SK-N-SH (cell line): ENCODE measurements at regions not wholly inside any gene's neighbourhood (a gene's known extent, or its start where the extent isn't known, plus 50 kb on each side); places are given as distances from the start of the nearest gene placed in this dataset.

ENCODE experiments used
- CTCF ChIA-PET: fragments of 300-600, 350-600 bp; formaldehyde crosslinking; extraction: SDS; loops from one replicate; lab custom pipeline; 2021; lab: Yijun Ruan, JAX
- POLR2A ChIA-PET: fragments of 350-600 bp; sonication (Branson Sonifier 250); formaldehyde crosslinking; extraction: SDS; loops from one replicate; lab custom pipeline; 2020; ENCODE audit warnings: antibody characterized with exemption, inconsistent platforms; lab: Yijun Ruan, JAX
- DNase-seq: peaks from one replicate; pipeline ENCODE4 v3.0.0; 2012
- H2AFZ ChIP-seq: fragments of 200-600 bp; sonication (generic); 2 replicates; pipeline ENCODE4 v1.8.1; 2016; ENCODE audit warnings: antibody characterized with exemption, mild to moderate bottlenecking, low read depth
- H3F3A ChIP-seq: fragments of 200-600 bp; sonication (generic); replicated peaks from 2 replicates; pipeline ENCODE3; 2016; ENCODE audit warnings: antibody characterized with exemption, mild to moderate bottlenecking; ENCODE audit not compliant: insufficient read depth
- H3K27ac ChIP-seq, 2 experiments: fragments of 200-500 bp in 1 of 2; fragments of 200-600 bp in 1 of 2; sonication (Bioruptor generic) in 1 of 2; sonication (generic), shearing (Covaris generic) in 1 of 2; 2 replicates each; pipeline versions ENCODE4 v1.5.1 to v1.6.1; 2014 to 2016; ENCODE audit warnings: low read depth in 2 of 2, inconsistent platforms in 1 of 2, low read length in 1 of 2, mild to moderate bottlenecking in 1 of 2, mixed read lengths in 1 of 2
- H3K27me3 ChIP-seq: fragments of 200-600 bp; sonication (generic), shearing (Covaris generic); 2 replicates; pipeline ENCODE4 v1.6.1; 2016; ENCODE audit warnings: mixed run types; ENCODE audit not compliant: insufficient read depth
- H3K36me3 ChIP-seq, 2 experiments: fragments of 200-500 bp in 1 of 2; fragments of 200-600 bp in 1 of 2; sonication (Bioruptor generic) in 1 of 2; sonication (generic) in 1 of 2; replicated peaks in 1 of 2; 2 replicates each; pipeline versions ENCODE3 to v1.5.1; 2014 to 2016; ENCODE audit warnings: low read length in 1 of 2, mild to moderate bottlenecking in 1 of 2; ENCODE audit not compliant: insufficient read depth in 2 of 2, control insufficient read depth in 1 of 2
- H3K4me1 ChIP-seq, 2 experiments: fragments of 200-500 bp in 1 of 2; fragments of 200-600 bp in 1 of 2; sonication (Bioruptor generic) in 1 of 2; sonication (generic), shearing (Covaris generic) in 1 of 2; 2 replicates each; pipeline versions ENCODE4 v1.5.1 to v1.6.1; 2014 to 2016; ENCODE audit warnings: low read depth in 1 of 2, low read length in 1 of 2, mixed run types in 1 of 2; ENCODE audit not compliant: insufficient read depth in 2 of 2, control insufficient read depth in 1 of 2
- H3K4me2 ChIP-seq: fragments of 200-600 bp; sonication (generic), shearing (Covaris generic); 2 replicates; pipeline ENCODE4 v1.6.1; 2017; ENCODE audit warnings: mixed run types
- H3K4me3 ChIP-seq, 2 experiments: fragments of 200-500 bp in 1 of 2; fragments of 200-600 bp in 1 of 2; sonication (Bioruptor generic) in 1 of 2; sonication (generic), shearing (Covaris generic) in 1 of 2; 2 replicates each; pipeline versions ENCODE4 v1.5.1 to v1.8.1; 2014 to 2016; ENCODE audit warnings: low read depth in 2 of 2, inconsistent platforms in 1 of 2, low read length in 1 of 2, mild to moderate bottlenecking in 1 of 2, mixed read lengths in 1 of 2, moderate library complexity in 1 of 2
- H3K79me2 ChIP-seq: fragments of 200-600 bp; sonication (generic); 2 replicates; pipeline ENCODE4 v1.8.1; 2017; ENCODE audit warnings: mild to moderate bottlenecking; ENCODE audit not compliant: insufficient read depth
- H3K9ac ChIP-seq: fragments of 200-600 bp; sonication (generic); 2 replicates; pipeline ENCODE4 v1.6.1; 2017; ENCODE audit warnings: mixed run types
- H3K9me2 ChIP-seq: fragments of 200-600 bp; sonication (generic); 2 replicates; pipeline ENCODE4 v1.6.1; 2017; ENCODE audit warnings: mixed run types
- H3K9me3 ChIP-seq: fragments of 200-600 bp; sonication (generic); 2 replicates; pipeline ENCODE4 v1.6.1; 2017; ENCODE audit warnings: mixed run types, mild to moderate bottlenecking, moderate library complexity
- H4K20me1 ChIP-seq: fragments of 200-600 bp; sonication (generic); 2 replicates; pipeline ENCODE4 v1.6.1; 2017; ENCODE audit warnings: mild to moderate bottlenecking, mixed run types; ENCODE audit not compliant: insufficient read depth
- CHD2 ChIP-seq: fragments of 150-350 bp; IDR thresholded peaks from 2 replicates; pipeline ENCODE4 v1.6.1; 2018; ENCODE audit warnings: low read length; ENCODE audit not compliant: partially characterized antibody
- EP300 ChIP-seq, 2 experiments: IDR thresholded peaks; 2 replicates each; pipeline versions ENCODE4 v1.4.0 to v1.6.1; 2012; ENCODE audit warnings: borderline replicate concordance in 1 of 2, low read depth in 1 of 2, low read length in 1 of 2
- GATA2 ChIP-seq: sonication (generic); formaldehyde crosslinking; IDR thresholded peaks from 2 replicates; pipeline ENCODE4 v1.5.0; 2020; ENCODE audit warnings: mild to moderate bottlenecking, missing genetic modification reagents
- JUND ChIP-seq: IDR thresholded peaks from 2 replicates; pipeline ENCODE4 v1.4.0; 2012
- MXI1 ChIP-seq: IDR thresholded peaks from 2 replicates; pipeline ENCODE4 v1.6.1; 2012; ENCODE audit warnings: mild to moderate bottlenecking, low read depth, low read length, improper control_type of control experiment
- NFIC ChIP-seq: IDR thresholded peaks from 2 replicates; pipeline ENCODE4 v1.4.0; 2012; ENCODE audit warnings: borderline replicate concordance
- POLR2AphosphoS5 ChIP-seq: IDR thresholded peaks from 2 replicates; pipeline ENCODE4 v1.6.1; 2012; ENCODE audit warnings: low read depth, low read length
- RCOR1 ChIP-seq: fragments of 150-350 bp; IDR thresholded peaks from 2 replicates; pipeline ENCODE4 v1.6.1; 2017; ENCODE audit warnings: antibody characterized with exemption, low read length
- RXRA ChIP-seq: IDR thresholded peaks from 2 replicates; pipeline ENCODE4 v1.4.0; 2012; ENCODE audit warnings: low read depth, mild to moderate bottlenecking, borderline replicate concordance
- SIN3A ChIP-seq: IDR thresholded peaks from 2 replicates; pipeline ENCODE4 v1.6.1; 2012; ENCODE audit warnings: low read depth, mild to moderate bottlenecking, low read length, moderate library complexity, borderline replicate concordance
- SMC3 ChIP-seq: IDR thresholded peaks from 2 replicates; pipeline ENCODE4 v1.6.1; 2012; ENCODE audit warnings: low read depth, low read length, improper control_type of control experiment
- TAF1 ChIP-seq: IDR thresholded peaks from 2 replicates; pipeline ENCODE4 v1.6.1; 2012; ENCODE audit warnings: low read depth, mild to moderate bottlenecking, low read length, moderate library complexity, borderline replicate concordance
- TCF12 ChIP-seq: IDR thresholded peaks from 2 replicates; pipeline ENCODE4 v1.4.0; 2012
- YY1 ChIP-seq: IDR thresholded peaks from 2 replicates; pipeline ENCODE4 v1.4.0; 2012; ENCODE audit warnings: low read depth, mild to moderate bottlenecking
- WGBS: methylation state at CpG from one replicate; pipeline ENCODE4 v1.1.6; 2017; ENCODE audit warnings: low lambda C conversion rate; 5-methylcytosine and 5-hydroxymethylcytosine counted together
- TF ChIP-seq, protein P1 (sequence below): fragments of 150-350 bp; IDR thresholded peaks from 2 replicates; pipeline ENCODE4 v1.6.1; 2016; ENCODE audit warnings: mild to moderate bottlenecking, low read depth, low read length
- TF ChIP-seq, protein P2 (sequence below): IDR thresholded peaks from 2 replicates; pipeline ENCODE4 v1.4.0; 2012; ENCODE audit warnings: low read depth, borderline replicate concordance

DNA sequence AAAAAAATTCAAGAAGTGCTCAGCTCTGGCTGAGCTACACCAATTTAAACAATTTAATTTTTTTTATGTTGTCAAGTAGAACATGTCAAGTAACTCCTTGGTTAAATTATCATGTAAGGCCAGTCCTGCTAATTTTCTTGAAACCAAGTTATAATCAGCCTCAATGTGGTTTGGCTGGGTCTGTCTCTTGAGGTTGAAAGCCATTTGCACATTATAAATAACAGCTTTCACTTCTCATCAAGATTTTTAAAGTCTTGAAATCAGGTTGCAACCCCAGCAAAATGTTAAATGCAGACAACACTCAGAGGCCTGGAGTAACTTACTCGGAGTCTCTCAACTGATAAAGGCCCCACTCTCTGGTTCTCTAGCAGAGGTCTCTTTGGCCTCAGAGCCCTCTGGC is 324.4 kb downstream of the BRD1 start:
- H3K9me2 ChIP-seq = no peaks in the 10 kb centered on the region
- CTCF ChIA-PET = interaction anchor here (0.8 kb wide), 1 partner anchor 69 kb away, joined by 4 read pairs; no protein-coding TSS in a partner anchor
- H3K9ac ChIP-seq = no peak overlapping the region
- no peaks in the 10 kb centered on the region for H3K27me3 ChIP-seq
- no peak for TF ChIP-seq SIN3A
- no peak for TF ChIP-seq NFIC
- no peak for TF ChIP-seq RCOR1
- no peaks in the 10 kb centered on the region for H3K4me1 ChIP-seq
- 8% methylated on average over 1 of the region's 1 CpG for WGBS
- no peaks in the 10 kb centered on the region for H4K20me1 ChIP-seq
- no peaks in the 10 kb centered on the region for H3K36me3 ChIP-seq
- no peak overlapping the region for H3K4me2 ChIP-seq
- no peak overlapping the region for H2AFZ ChIP-seq
- POLR2A ChIA-PET = no interaction called here
- no peaks in the 10 kb centered on the region for H3F3A ChIP-seq
- no peak overlapping the region for H3K27ac ChIP-seq
- no peaks in the 10 kb centered on the region; the same call in 1 of the 2 replicates for H3K9me3 ChIP-seq
- no peaks in the 10 kb centered on the region for H3K79me2 ChIP-seq
- DNase-seq = no peak
- H3K4me3 ChIP-seq = no peak overlapping the region

DNA sequence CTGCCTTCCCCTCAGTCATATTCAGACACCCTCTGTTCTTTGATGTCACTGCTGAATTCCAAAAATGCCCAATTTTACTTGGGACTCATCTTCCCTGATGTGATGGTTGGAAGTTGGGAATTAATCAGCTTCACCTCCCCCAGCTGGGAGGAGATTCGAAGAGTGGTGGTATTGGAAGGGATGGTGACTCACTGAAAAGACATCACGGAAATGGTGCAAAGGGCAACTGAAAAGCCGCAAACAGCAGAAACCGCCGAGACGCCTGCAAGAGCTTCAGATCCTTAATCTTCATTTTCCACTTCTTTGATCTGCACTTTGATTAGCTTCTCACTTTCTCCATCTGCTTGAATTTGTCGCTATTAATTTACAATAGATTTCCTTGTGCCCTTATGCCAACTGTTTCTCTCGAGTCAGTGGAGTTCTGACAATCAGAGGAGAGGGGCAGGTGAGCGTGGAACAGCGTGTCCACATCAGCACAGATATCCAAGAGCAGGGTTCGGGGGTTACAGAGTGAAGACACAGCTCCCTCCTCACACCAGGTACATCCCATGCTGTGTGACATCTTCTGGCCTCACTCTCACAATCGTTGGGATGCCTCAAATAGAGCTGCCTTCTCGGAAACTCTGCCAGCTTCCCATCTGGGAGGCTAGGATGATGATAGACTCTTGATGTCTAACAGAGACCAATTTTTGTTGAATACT is 325.4 kb downstream of the BRD1 start:
- Histone ChIP-seq H3K9ac (no peak overlapping the region), H3K36me3 (no peaks in the 10 kb centered on the region), H3K27ac (no peak overlapping the region), H3K79me2 (no peaks in the 10 kb centered on the region), H3K4me2 (no peak overlapping the region), H3K4me3 (no peak overlapping the region), H4K20me1 (no peaks in the 10 kb centered on the region), H3K9me3 (no peaks in the 10 kb centered on the region; the same call in 1 of the 2 replicates), H3K27me3 (no peaks in the 10 kb centered on the region), H3K4me1 (no peaks in the 10 kb centered on the region), H2AFZ (no peak overlapping the region), H3K9me2 (no peaks in the 10 kb centered on the region), H3F3A (no peaks in the 10 kb centered on the region)
- WGBS = 22% methylated on average over 13 of the region's 13 CpGs
- TF ChIP-seq JUND (no peak), POLR2AphosphoS5 (no peak), NFIC (no peak), GATA2 (CRISPR knock-in tag) (no peak), TCF12 (no peak), TAF1 (no peak), SMC3 (no peak), CHD2 (no peak), EP300 (IDR thresholded peaks at IDR 0.05; ENCODE audit: borderline replicate concordance in 1 of 2, low read depth in 1 of 2, low read length in 1 of 2) (no peak), YY1 (no peak), RCOR1 (no peak), RXRA (no peak), MXI1 (no peak)
- TF ChIP-seq, protein P1, sequence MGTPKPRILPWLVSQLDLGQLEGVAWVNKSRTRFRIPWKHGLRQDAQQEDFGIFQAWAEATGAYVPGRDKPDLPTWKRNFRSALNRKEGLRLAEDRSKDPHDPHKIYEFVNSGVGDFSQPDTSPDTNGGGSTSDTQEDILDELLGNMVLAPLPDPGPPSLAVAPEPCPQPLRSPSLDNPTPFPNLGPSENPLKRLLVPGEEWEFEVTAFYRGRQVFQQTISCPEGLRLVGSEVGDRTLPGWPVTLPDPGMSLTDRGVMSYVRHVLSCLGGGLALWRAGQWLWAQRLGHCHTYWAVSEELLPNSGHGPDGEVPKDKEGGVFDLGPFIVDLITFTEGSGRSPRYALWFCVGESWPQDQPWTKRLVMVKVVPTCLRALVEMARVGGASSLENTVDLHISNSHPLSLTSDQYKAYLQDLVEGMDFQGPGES = no peak
- TF ChIP-seq, protein P2, sequence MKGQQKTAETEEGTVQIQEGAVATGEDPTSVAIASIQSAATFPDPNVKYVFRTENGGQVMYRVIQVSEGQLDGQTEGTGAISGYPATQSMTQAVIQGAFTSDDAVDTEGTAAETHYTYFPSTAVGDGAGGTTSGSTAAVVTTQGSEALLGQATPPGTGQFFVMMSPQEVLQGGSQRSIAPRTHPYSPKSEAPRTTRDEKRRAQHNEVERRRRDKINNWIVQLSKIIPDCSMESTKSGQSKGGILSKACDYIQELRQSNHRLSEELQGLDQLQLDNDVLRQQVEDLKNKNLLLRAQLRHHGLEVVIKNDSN = no peak
- CTCF ChIA-PET = interaction anchor here (1.0 kb wide), 1 partner anchor 10 kb away, joined by 3 read pairs; no protein-coding TSS in a partner anchor
- no peak for DNase-seq
- POLR2A ChIA-PET = no interaction called here
